Prostate gland (tissue), 2 donors: ENCODE measurements at regions not wholly inside any gene's neighbourhood (a gene's known extent, or its start where the extent isn't known, plus 50 kb on each side); places are given as distances from the start of the nearest gene placed in this dataset.

ENCODE experiments used
- DNase-seq: peaks from one replicate; pipeline ENCODE4 v3.0.0-alpha.2; 2019; ENCODE audit warnings: low spot score
- H3K27ac ChIP-seq, 2 donors: fragments of 200-600 bp; sonication (generic); 2 replicates each; pipeline ENCODE4 v1.5.1; 2017 to 2019
- H3K27me3 ChIP-seq: fragments of 200-600 bp; sonication (generic); replicated peaks from 2 replicates; pipeline ENCODE4 v1.5.1; 2019; ENCODE audit not compliant: insufficient read depth
- H3K36me3 ChIP-seq, 2 donors: fragments of 200-600 bp; sonication (generic); 1 replicate in 1 of 2; 2 replicates in 1 of 2; pipeline versions ENCODE4 v1.5.1 to v1.8.1; 2017 to 2019
- H3K4me1 ChIP-seq: fragments of 200-600 bp; sonication (generic); replicated peaks from 2 replicates; pipeline ENCODE4 v1.5.1; 2019
- H3K4me3 ChIP-seq, 2 donors: fragments of 200-600 bp; sonication (generic); 2 replicates each; pipeline ENCODE4 v1.5.1; 2017 to 2019
- H3K9me3 ChIP-seq: fragments of 200-600 bp; sonication (generic); 2 replicates; pipeline ENCODE4 v1.5.1; 2017
- POLR2A ChIP-seq: fragments of 450-650 bp; IDR thresholded peaks from one replicate; pipeline ENCODE4 v1.6.1; 2016; ENCODE audit warnings: antibody characterized with exemption, mild to moderate bottlenecking
- POLR2AphosphoS5 ChIP-seq: sonication (generic); formaldehyde crosslinking; IDR thresholded peaks from one replicate; pipeline ENCODE4 v1.6.1; 2017; ENCODE audit warnings: antibody characterized with exemption
- WGBS: methylation state at CpG from one replicate; pipeline ENCODE4 v1.1.5; 2018; 5-methylcytosine and 5-hydroxymethylcytosine counted together
- intact Hi-C: fragments of 100-400 bp; cut with DNase I; formaldehyde crosslinking; loops from one replicate; pipeline ENCODE4 v1.14.2; 2022
- TF ChIP-seq, protein P1 (sequence below), 4 experiments: fragments of 200-600 bp in 2 of 4; fragments of 450-650 bp in 2 of 4; sonication (generic) in 2 of 4; IDR thresholded peaks; 1 replicate in 3 of 4; 2 replicates in 1 of 4; pipeline ENCODE4 v1.5.1; 2016 to 2019; ENCODE audit warnings: antibody characterized with exemption in 4 of 4, mild to moderate bottlenecking in 2 of 4, moderate library complexity in 2 of 4

DNA sequence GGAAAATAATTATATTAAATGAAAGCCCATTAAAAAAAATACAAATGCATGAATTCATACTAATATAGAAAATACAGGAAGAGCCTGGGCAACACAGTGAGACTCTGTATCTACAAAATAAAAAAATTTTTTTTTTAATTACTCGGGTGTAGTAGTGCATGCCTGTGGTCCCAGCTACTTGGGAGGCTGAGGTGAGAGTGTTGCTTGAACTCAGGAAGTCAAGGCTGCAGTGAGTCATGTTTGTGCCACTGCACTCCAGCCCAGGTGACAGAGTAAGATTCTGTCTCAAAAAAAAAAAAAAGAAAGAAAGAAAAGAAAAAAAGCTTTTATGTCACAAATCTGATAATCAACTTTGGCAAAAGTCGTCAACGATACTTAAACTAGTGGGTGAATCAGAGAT lies 80.6 kb upstream of the PLEKHA5 start:
- WGBS: 94% methylated on average over 3 of the region's 3 CpGs

DNA sequence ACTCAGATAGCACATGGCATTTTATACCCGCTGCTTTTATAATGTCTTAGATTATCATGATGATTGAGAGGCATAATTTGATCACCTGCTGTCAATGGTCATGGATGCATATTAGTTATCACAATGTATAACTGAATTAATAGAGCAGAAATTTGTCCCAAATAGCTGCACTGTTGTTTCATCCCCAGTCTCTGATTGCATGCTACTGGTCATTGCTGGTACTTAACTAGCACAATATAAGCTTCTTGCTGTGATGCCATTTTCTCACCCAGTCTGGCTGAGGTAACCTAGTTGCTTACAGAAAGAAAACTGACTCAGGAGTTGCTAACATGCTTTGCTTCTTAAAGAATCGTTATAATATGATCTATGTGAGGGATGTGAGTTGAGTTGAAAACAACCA lies 76.8 kb upstream of the PLEKHA5 start:
- Histone ChIP-seq H3K4me1 (no peaks in the 10 kb centered on the region), H3K27ac (no peak overlapping the region), H3K27me3 (no peaks in the 10 kb centered on the region), H3K4me3 (no peak overlapping the region), H3K36me3 (no peaks in the 10 kb centered on the region), H3K9me3 (no peaks in the 10 kb centered on the region)
- no peak for DNase-seq
- intact Hi-C loops: no loop called here
- 35% methylated on average over 2 of the region's 2 CpGs for WGBS
- TF ChIP-seq POLR2A (no peak), POLR2AphosphoS5 (no peak)
- TF ChIP-seq, protein P1, sequence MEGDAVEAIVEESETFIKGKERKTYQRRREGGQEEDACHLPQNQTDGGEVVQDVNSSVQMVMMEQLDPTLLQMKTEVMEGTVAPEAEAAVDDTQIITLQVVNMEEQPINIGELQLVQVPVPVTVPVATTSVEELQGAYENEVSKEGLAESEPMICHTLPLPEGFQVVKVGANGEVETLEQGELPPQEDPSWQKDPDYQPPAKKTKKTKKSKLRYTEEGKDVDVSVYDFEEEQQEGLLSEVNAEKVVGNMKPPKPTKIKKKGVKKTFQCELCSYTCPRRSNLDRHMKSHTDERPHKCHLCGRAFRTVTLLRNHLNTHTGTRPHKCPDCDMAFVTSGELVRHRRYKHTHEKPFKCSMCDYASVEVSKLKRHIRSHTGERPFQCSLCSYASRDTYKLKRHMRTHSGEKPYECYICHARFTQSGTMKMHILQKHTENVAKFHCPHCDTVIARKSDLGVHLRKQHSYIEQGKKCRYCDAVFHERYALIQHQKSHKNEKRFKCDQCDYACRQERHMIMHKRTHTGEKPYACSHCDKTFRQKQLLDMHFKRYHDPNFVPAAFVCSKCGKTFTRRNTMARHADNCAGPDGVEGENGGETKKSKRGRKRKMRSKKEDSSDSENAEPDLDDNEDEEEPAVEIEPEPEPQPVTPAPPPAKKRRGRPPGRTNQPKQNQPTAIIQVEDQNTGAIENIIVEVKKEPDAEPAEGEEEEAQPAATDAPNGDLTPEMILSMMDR (IDR thresholded peaks at IDR 0.05): no peak

More for the DNA sequence above, 80.6 kb upstream of the PLEKHA5 start:
- TF ChIP-seq POLR2AphosphoS5 (no peak), POLR2A (no peak)
- TF ChIP-seq, protein P1 (IDR thresholded peaks at IDR 0.05): no peak
- no peaks in the 10 kb centered on the region for H3K4me1 ChIP-seq
- H3K9me3 ChIP-seq: no peaks in the 10 kb centered on the region
- no peaks in the 10 kb centered on the region for H3K36me3 ChIP-seq
- DNase-seq: no peak
- H3K27me3 ChIP-seq: no peaks in the 10 kb centered on the region
- intact Hi-C loops: no loop called here
- no peak overlapping the region for H3K27ac ChIP-seq
- H3K4me3 ChIP-seq: no peak overlapping the region

DNA sequence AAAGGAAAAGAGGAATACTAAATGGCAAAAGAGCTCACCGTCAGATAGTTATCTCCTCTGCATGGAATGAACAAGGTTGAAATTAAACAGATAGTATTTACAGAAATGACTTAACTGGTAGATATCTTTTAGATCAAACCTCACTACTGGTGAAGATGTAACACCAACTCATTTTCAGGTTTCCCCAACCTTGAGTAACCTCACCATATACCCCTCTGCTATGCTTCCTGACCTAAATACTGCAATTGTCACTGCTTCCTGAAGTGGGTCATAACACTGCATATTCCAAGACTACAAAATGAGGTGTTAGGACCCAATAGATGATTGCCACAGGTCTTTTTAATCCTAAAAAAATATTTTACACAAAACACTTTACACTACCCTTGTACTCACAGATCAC lies 76.3 kb upstream of the PLEKHA5 start:
- no peaks in the 10 kb centered on the region for H3K27me3 ChIP-seq
- TF ChIP-seq POLR2A (no peak), POLR2AphosphoS5 (no peak)
- TF ChIP-seq, protein P1 (IDR thresholded peaks at IDR 0.05): no peak
- no peak overlapping the region for H3K4me3 ChIP-seq
- H3K27ac ChIP-seq: no peak overlapping the region
- 85% methylated on average over 1 of the region's 1 CpG for WGBS
- H3K9me3 ChIP-seq: no peaks in the 10 kb centered on the region
- intact Hi-C loops: no loop called here
- no peaks in the 10 kb centered on the region for H3K36me3 ChIP-seq
- DNase-seq: no peak
- H3K4me1 ChIP-seq: no peaks in the 10 kb centered on the region

DNA sequence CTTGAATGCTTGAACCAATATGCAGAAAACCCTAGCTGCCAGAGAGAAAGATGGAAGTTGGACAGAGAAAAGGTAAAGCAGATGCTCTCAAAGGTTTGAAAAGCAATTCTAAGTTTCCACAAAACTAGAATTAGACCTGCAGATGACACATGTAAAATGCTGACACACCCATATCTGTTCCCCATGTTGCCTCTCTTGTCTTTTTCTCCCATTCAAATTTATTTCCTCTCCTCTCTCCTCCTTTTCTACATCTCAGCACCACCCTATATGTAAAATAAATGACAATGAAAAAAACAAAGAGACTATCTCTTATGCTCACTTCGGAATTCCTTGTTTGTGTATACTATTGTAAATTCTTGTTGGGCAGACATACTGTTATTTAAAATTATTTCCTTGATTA lies 75.5 kb upstream of the PLEKHA5 start:
- no peak for TF ChIP-seq POLR2AphosphoS5
- TF ChIP-seq, protein P1 (IDR thresholded peaks at IDR 0.05): no peak
- TF ChIP-seq POLR2A: no peak
- H3K27ac ChIP-seq: no peak overlapping the region
- intact Hi-C loops: no loop called here
- no peaks in the 10 kb centered on the region for H3K9me3 ChIP-seq
- WGBS: 83% methylated on average over 1 of the region's 1 CpG
- no peak for DNase-seq
- H3K4me3 ChIP-seq: no peak overlapping the region
- H3K4me1 ChIP-seq: no peaks in the 10 kb centered on the region
- no peaks in the 10 kb centered on the region for H3K36me3 ChIP-seq
- H3K27me3 ChIP-seq: no peaks in the 10 kb centered on the region

DNA sequence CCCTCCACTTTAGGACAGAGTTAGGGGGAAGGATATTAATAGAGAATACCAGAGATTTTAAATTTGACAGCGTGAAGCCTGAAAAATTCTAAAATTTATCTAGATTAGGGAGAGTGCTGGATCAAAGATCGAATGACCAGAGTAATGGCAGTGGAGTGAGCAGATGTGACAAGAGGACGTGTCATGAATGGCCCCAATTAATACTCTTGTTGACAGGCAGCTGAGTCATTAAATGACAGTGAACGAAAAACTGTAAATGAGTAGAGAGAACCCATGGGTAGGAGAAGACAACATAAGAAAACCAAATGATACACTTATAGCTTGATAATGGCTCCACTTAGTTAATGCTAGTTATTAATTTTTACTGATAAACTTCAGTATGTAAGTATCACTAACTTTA lies 73.9 kb upstream of the PLEKHA5 start:
- Histone ChIP-seq H3K36me3 (no peaks in the 10 kb centered on the region), H3K4me3 (no peak overlapping the region), H3K27me3 (no peaks in the 10 kb centered on the region), H3K4me1 (no peaks in the 10 kb centered on the region), H3K9me3 (no peaks in the 10 kb centered on the region), H3K27ac (no peak overlapping the region)
- DNase-seq: no peak
- TF ChIP-seq POLR2A: no peak
- TF ChIP-seq POLR2AphosphoS5: no peak
- TF ChIP-seq, protein P1 (IDR thresholded peaks at IDR 0.05): no peak
- 93% methylated on average over 4 of the region's 4 CpGs for WGBS
- intact Hi-C loops: no loop called here
